GM12864 (cell line): ENCODE measurements at regions not wholly inside any gene's neighbourhood (a gene's known extent, or its start where the extent isn't known, plus 50 kb on each side); places are given as distances from the start of the nearest gene placed in this dataset.

Experiments
- DNase-seq: peaks from one replicate; pipeline ENCODE4 v3.0.0-alpha.2; 2011; ENCODE audit warnings: low read depth
- H3K4me3 ChIP-seq: 2 replicates; pipeline ENCODE4 v1.5.1; 2011; ENCODE audit warnings: mild to moderate bottlenecking, low read depth, low read length, control low read depth
- CTCF ChIP-seq: IDR thresholded peaks from 2 replicates; pipeline ENCODE4 v1.5.1; 2011; ENCODE audit warnings: low read depth, mild to moderate bottlenecking, moderate library complexity, low read length, control low read depth, inconsistent platforms; ENCODE audit errors: missing control alignments

GRCh38 chr1:182122256-182122912 is 60.9 kb upstream of the ZNF648 start:
- DNase-seq, result no peak
- no peak for TF ChIP-seq CTCF
- no peak overlapping the region for H3K4me3 ChIP-seq

GRCh38 chr1:182121787-182122186 is 60.3 kb upstream of the ZNF648 start:
- no peak for DNase-seq
- H3K4me3 ChIP-seq, result no peak overlapping the region
- no peak for TF ChIP-seq CTCF

GRCh38 chr1:182120411-182121258 is 59.1 kb upstream of the ZNF648 start:
- no peak overlapping the region for H3K4me3 ChIP-seq
- no peak for TF ChIP-seq CTCF
- no peak for DNase-seq

GRCh38 chr1:182119631-182120030 is 58.1 kb upstream of the ZNF648 start:
- no peak overlapping the region for H3K4me3 ChIP-seq
- TF ChIP-seq CTCF, result no peak
- no peak for DNase-seq

GRCh38 chr1:182118851-182119250 is 57.3 kb upstream of the ZNF648 start:
- TF ChIP-seq CTCF, result no peak
- H3K4me3 ChIP-seq, result no peak overlapping the region
- no peak for DNase-seq

- TF ChIP-seq CTCF, result no peak
- H3K4me3 ChIP-seq, result no peak overlapping the region
- no peak for DNase-seq
Observed at GRCh38 chr1:182114627-182115023, 53.1 kb upstream of the ZNF648 start.
